SK-N-SH (cell line): ENCODE measurements at regions not wholly inside any gene's neighbourhood (a gene's known extent, or its start where the extent isn't known, plus 50 kb on each side); places are given as distances from the start of the nearest gene placed in this dataset.
"Not testable (repeated sequence)": the region's sequence is repeated elsewhere in the genome, so short reads cannot be mapped to it uniquely, and the experiment has no call there.

ENCODE experiments used
- CTCF ChIA-PET: fragments of 300-600, 350-600 bp; formaldehyde crosslinking; extraction: SDS; loops from one replicate; lab custom pipeline; 2021; lab: Yijun Ruan, JAX
- POLR2A ChIA-PET: fragments of 350-600 bp; sonication (Branson Sonifier 250); formaldehyde crosslinking; extraction: SDS; loops from one replicate; lab custom pipeline; 2020; ENCODE audit warnings: antibody characterized with exemption, inconsistent platforms; lab: Yijun Ruan, JAX
- DNase-seq: peaks from one replicate; pipeline ENCODE4 v3.0.0; 2012
- H2AFZ ChIP-seq: fragments of 200-600 bp; sonication (generic); 2 replicates; pipeline ENCODE4 v1.8.1; 2016; ENCODE audit warnings: antibody characterized with exemption, mild to moderate bottlenecking, low read depth
- H3F3A ChIP-seq: fragments of 200-600 bp; sonication (generic); replicated peaks from 2 replicates; pipeline ENCODE3; 2016; ENCODE audit warnings: antibody characterized with exemption, mild to moderate bottlenecking; ENCODE audit not compliant: insufficient read depth
- H3K27ac ChIP-seq, 2 experiments: fragments of 200-500 bp in 1 of 2; fragments of 200-600 bp in 1 of 2; sonication (Bioruptor generic) in 1 of 2; sonication (generic), shearing (Covaris generic) in 1 of 2; 2 replicates each; pipeline versions ENCODE4 v1.5.1 to v1.6.1; 2014 to 2016; ENCODE audit warnings: low read depth in 2 of 2, inconsistent platforms in 1 of 2, low read length in 1 of 2, mild to moderate bottlenecking in 1 of 2, mixed read lengths in 1 of 2
- H3K27me3 ChIP-seq: fragments of 200-600 bp; sonication (generic), shearing (Covaris generic); 2 replicates; pipeline ENCODE4 v1.6.1; 2016; ENCODE audit warnings: mixed run types; ENCODE audit not compliant: insufficient read depth
- H3K36me3 ChIP-seq, 2 experiments: fragments of 200-500 bp in 1 of 2; fragments of 200-600 bp in 1 of 2; sonication (Bioruptor generic) in 1 of 2; sonication (generic) in 1 of 2; replicated peaks in 1 of 2; 2 replicates each; pipeline versions ENCODE3 to v1.5.1; 2014 to 2016; ENCODE audit warnings: low read length in 1 of 2, mild to moderate bottlenecking in 1 of 2; ENCODE audit not compliant: insufficient read depth in 2 of 2, control insufficient read depth in 1 of 2
- H3K4me1 ChIP-seq, 2 experiments: fragments of 200-500 bp in 1 of 2; fragments of 200-600 bp in 1 of 2; sonication (Bioruptor generic) in 1 of 2; sonication (generic), shearing (Covaris generic) in 1 of 2; 2 replicates each; pipeline versions ENCODE4 v1.5.1 to v1.6.1; 2014 to 2016; ENCODE audit warnings: low read depth in 1 of 2, low read length in 1 of 2, mixed run types in 1 of 2; ENCODE audit not compliant: insufficient read depth in 2 of 2, control insufficient read depth in 1 of 2
- H3K4me2 ChIP-seq: fragments of 200-600 bp; sonication (generic), shearing (Covaris generic); 2 replicates; pipeline ENCODE4 v1.6.1; 2017; ENCODE audit warnings: mixed run types
- H3K4me3 ChIP-seq, 2 experiments: fragments of 200-500 bp in 1 of 2; fragments of 200-600 bp in 1 of 2; sonication (Bioruptor generic) in 1 of 2; sonication (generic), shearing (Covaris generic) in 1 of 2; 2 replicates each; pipeline versions ENCODE4 v1.5.1 to v1.8.1; 2014 to 2016; ENCODE audit warnings: low read depth in 2 of 2, inconsistent platforms in 1 of 2, low read length in 1 of 2, mild to moderate bottlenecking in 1 of 2, mixed read lengths in 1 of 2, moderate library complexity in 1 of 2
- H3K79me2 ChIP-seq: fragments of 200-600 bp; sonication (generic); 2 replicates; pipeline ENCODE4 v1.8.1; 2017; ENCODE audit warnings: mild to moderate bottlenecking; ENCODE audit not compliant: insufficient read depth
- H3K9ac ChIP-seq: fragments of 200-600 bp; sonication (generic); 2 replicates; pipeline ENCODE4 v1.6.1; 2017; ENCODE audit warnings: mixed run types
- H3K9me2 ChIP-seq: fragments of 200-600 bp; sonication (generic); 2 replicates; pipeline ENCODE4 v1.6.1; 2017; ENCODE audit warnings: mixed run types
- H3K9me3 ChIP-seq: fragments of 200-600 bp; sonication (generic); 2 replicates; pipeline ENCODE4 v1.6.1; 2017; ENCODE audit warnings: mixed run types, mild to moderate bottlenecking, moderate library complexity
- H4K20me1 ChIP-seq: fragments of 200-600 bp; sonication (generic); 2 replicates; pipeline ENCODE4 v1.6.1; 2017; ENCODE audit warnings: mild to moderate bottlenecking, mixed run types; ENCODE audit not compliant: insufficient read depth
- CHD2 ChIP-seq: fragments of 150-350 bp; IDR thresholded peaks from 2 replicates; pipeline ENCODE4 v1.6.1; 2018; ENCODE audit warnings: low read length; ENCODE audit not compliant: partially characterized antibody
- EZH2phosphoT487 ChIP-seq: fragments of 200-600 bp; sonication (generic); IDR thresholded peaks from 2 replicates; pipeline ENCODE4 v1.6.1; 2017; ENCODE audit warnings: low read depth, mixed run types, mild to moderate bottlenecking, antibody characterized with exemption, moderate library complexity, borderline replicate concordance
- FOSL2 ChIP-seq: IDR thresholded peaks from 2 replicates; pipeline ENCODE4 v1.4.0; 2012; ENCODE audit warnings: low read depth, mild to moderate bottlenecking, moderate library complexity, borderline replicate concordance
- FOXM1 ChIP-seq: IDR thresholded peaks from 2 replicates; pipeline ENCODE4 v1.4.0; 2012; ENCODE audit warnings: low read depth, mild to moderate bottlenecking
- GABPA ChIP-seq: IDR thresholded peaks from 2 replicates; pipeline ENCODE4 v1.4.0; 2012; ENCODE audit warnings: low read depth, mild to moderate bottlenecking
- GATA2 ChIP-seq: sonication (generic); formaldehyde crosslinking; IDR thresholded peaks from 2 replicates; pipeline ENCODE4 v1.5.0; 2020; ENCODE audit warnings: mild to moderate bottlenecking, missing genetic modification reagents
- MEF2A ChIP-seq: IDR thresholded peaks from 2 replicates; pipeline ENCODE4 v1.4.0; 2012; ENCODE audit warnings: low read depth, borderline replicate concordance
- NFIC ChIP-seq: IDR thresholded peaks from 2 replicates; pipeline ENCODE4 v1.4.0; 2012; ENCODE audit warnings: borderline replicate concordance
- RAD21 ChIP-seq: IDR thresholded peaks from 2 replicates; pipeline ENCODE4 v1.6.1; 2012; ENCODE audit warnings: mild to moderate bottlenecking, low read length
- RCOR1 ChIP-seq: fragments of 150-350 bp; IDR thresholded peaks from 2 replicates; pipeline ENCODE4 v1.6.1; 2017; ENCODE audit warnings: antibody characterized with exemption, low read length
- RFX5 ChIP-seq: IDR thresholded peaks from 2 replicates; pipeline ENCODE4 v1.6.1; 2012; ENCODE audit warnings: mild to moderate bottlenecking, improper control_type of control experiment, low read length
- SIN3A ChIP-seq: IDR thresholded peaks from 2 replicates; pipeline ENCODE4 v1.6.1; 2012; ENCODE audit warnings: low read depth, mild to moderate bottlenecking, low read length, moderate library complexity, borderline replicate concordance
- SMC3 ChIP-seq: IDR thresholded peaks from 2 replicates; pipeline ENCODE4 v1.6.1; 2012; ENCODE audit warnings: low read depth, low read length, improper control_type of control experiment
- TAF1 ChIP-seq: IDR thresholded peaks from 2 replicates; pipeline ENCODE4 v1.6.1; 2012; ENCODE audit warnings: low read depth, mild to moderate bottlenecking, low read length, moderate library complexity, borderline replicate concordance
- TCF12 ChIP-seq: IDR thresholded peaks from 2 replicates; pipeline ENCODE4 v1.4.0; 2012
- TEAD4 ChIP-seq: IDR thresholded peaks from 2 replicates; pipeline ENCODE4 v1.4.0; 2012; ENCODE audit warnings: mild to moderate bottlenecking, borderline replicate concordance; ENCODE audit not compliant: insufficient read depth
- WGBS: methylation state at CpG from one replicate; pipeline ENCODE4 v1.1.6; 2017; ENCODE audit warnings: low lambda C conversion rate; 5-methylcytosine and 5-hydroxymethylcytosine counted together
- TF ChIP-seq, protein P1 (sequence below): fragments of 200-600 bp; sonication (generic); IDR thresholded peaks from 2 replicates; pipeline ENCODE4 v1.6.1; 2017; ENCODE audit warnings: antibody characterized with exemption, mild to moderate bottlenecking, moderate library complexity
- TF ChIP-seq, protein P2 (sequence below): fragments of 150-350 bp; IDR thresholded peaks from 2 replicates; pipeline ENCODE4 v1.6.1; 2017; ENCODE audit warnings: antibody characterized with exemption, low read length, low read depth, borderline replicate concordance

DNA sequence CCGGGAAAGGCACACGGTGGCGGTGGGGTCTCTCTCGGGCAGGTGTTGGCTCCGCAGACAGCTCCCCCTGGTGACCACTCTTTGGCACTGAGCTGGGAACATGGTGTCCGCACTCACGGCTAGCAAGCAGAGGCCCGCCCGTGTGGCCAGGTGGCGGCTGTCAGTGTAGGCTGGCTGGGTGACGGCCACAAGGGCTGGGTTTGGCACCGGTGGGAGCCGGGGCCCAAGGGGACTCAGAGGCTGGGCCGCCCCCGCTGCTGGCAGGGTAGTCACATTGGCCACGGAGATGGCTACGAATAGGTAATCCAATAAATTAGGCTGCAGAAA is 1071.7 kb downstream of the RPIA start:
- Histone ChIP-seq H3K79me2 (no peaks in the 10 kb centered on the region), H3K4me1 (no peaks in the 10 kb centered on the region), H3K4me2 (no peak overlapping the region), H3K9me2 (no peaks in the 10 kb centered on the region), H3K36me3 (no peaks in the 10 kb centered on the region), H4K20me1 (no peaks in the 10 kb centered on the region), H2AFZ (no peak overlapping the region), H3K27ac (no peak overlapping the region), H3K27me3 (peaks cover 34% of the 10 kb centered on the region), H3K9ac (no peak overlapping the region), H3F3A (no peaks in the 10 kb centered on the region), H3K9me3 (no peaks in the 10 kb centered on the region), H3K4me3 (no peak overlapping the region)
- DNase-seq, result peak; percentile 39
- ChIA-PET POLR2A (no interaction called here), CTCF (interaction anchor here (1.0 kb wide), 1 partner anchor 1764 kb away, joined by 3 read pairs; no protein-coding TSS in a partner anchor)
- whole genome bisulfite sequencing, result 21% methylated on average over 17 of the region's 17 CpGs
- TF ChIP-seq TCF12, result no peak
- no peak for TF ChIP-seq RFX5
- peak; percentile 27; the same call in 1 of the 2 replicates for TF ChIP-seq SMC3
- no peak for TF ChIP-seq MEF2A
- no peak for TF ChIP-seq SIN3A
- TF ChIP-seq NFIC, result no peak
- TF ChIP-seq, protein P1, sequence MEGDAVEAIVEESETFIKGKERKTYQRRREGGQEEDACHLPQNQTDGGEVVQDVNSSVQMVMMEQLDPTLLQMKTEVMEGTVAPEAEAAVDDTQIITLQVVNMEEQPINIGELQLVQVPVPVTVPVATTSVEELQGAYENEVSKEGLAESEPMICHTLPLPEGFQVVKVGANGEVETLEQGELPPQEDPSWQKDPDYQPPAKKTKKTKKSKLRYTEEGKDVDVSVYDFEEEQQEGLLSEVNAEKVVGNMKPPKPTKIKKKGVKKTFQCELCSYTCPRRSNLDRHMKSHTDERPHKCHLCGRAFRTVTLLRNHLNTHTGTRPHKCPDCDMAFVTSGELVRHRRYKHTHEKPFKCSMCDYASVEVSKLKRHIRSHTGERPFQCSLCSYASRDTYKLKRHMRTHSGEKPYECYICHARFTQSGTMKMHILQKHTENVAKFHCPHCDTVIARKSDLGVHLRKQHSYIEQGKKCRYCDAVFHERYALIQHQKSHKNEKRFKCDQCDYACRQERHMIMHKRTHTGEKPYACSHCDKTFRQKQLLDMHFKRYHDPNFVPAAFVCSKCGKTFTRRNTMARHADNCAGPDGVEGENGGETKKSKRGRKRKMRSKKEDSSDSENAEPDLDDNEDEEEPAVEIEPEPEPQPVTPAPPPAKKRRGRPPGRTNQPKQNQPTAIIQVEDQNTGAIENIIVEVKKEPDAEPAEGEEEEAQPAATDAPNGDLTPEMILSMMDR, result peak; percentile 41
- TF ChIP-seq RAD21, result peak; percentile 36; the same call in 1 of the 2 replicates
- no peak for TF ChIP-seq CHD2

DNA sequence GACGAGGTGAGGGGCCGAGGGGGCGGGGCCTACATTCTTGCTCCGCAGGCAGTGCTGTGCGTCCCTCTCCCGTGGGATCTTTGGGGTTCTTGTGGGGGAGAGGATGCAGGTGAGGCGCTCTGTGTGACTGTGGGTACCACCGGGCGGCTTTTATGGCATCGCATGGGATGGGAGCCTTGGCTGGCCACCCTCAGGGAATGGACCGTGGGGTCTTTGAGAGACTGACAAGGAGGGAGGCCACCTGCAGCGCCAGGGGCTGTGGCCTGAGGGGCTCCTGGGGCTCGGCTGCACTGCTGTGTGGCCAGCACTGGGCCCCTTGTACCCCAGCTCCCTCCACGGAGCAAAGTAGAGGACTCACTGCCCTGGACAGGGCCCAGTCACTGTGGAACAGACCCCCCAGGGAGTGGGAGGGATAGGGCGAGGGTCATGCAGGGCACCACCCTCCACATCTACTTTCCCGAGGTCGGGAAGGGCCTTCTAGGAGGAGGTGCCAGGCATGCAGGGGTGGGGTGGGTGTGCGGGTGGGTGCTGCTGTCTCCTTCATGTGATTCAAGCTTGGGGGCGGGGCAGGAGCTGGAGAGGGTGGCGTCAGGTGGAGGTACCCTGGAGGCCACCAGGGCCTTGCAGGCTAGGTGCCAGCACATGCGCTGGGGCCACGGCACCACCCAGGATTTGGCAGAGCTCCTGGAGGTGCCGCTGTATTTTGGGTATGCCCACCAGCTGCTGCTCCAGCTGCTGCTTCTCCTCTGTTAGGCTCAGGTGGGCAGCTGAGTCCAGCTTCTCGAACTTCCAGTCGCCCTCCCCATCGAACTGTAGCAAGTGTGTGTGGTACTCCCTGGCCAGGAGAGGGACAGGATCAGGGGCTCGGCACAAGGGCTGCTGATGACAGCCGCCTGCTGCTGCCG is 1072.4 kb downstream of the RPIA start:
- POLR2A ChIA-PET, result no interaction called here
- Histone ChIP-seq H4K20me1 (no peaks in the 10 kb centered on the region), H3K4me1 (no peaks in the 10 kb centered on the region), H3K4me3 (no peak overlapping the region), H2AFZ (no peak overlapping the region), H3K4me2 (no peak overlapping the region), H3F3A (no peaks in the 10 kb centered on the region), H3K27me3 (peaks cover 31% of the 10 kb centered on the region), H3K9me3 (no peaks in the 10 kb centered on the region), H3K36me3 (no peaks in the 10 kb centered on the region), H3K9me2 (no peaks in the 10 kb centered on the region), H3K9ac (no peak overlapping the region), H3K79me2 (no peaks in the 10 kb centered on the region), H3K27ac (no peak overlapping the region)
- 6% methylated on average over 21 of the region's 29 CpGs for WGBS
- TF ChIP-seq MEF2A, result no peak
- TF ChIP-seq EZH2phosphoT487, result no peak
- TF ChIP-seq GABPA, result no peak
- no peak for TF ChIP-seq NFIC
- no peak for TF ChIP-seq SMC3
- no peak for TF ChIP-seq TEAD4
- no peak for TF ChIP-seq RCOR1
- no peak for TF ChIP-seq GATA2 (CRISPR knock-in tag)
- TF ChIP-seq FOSL2, result no peak
- TF ChIP-seq, protein P2, sequence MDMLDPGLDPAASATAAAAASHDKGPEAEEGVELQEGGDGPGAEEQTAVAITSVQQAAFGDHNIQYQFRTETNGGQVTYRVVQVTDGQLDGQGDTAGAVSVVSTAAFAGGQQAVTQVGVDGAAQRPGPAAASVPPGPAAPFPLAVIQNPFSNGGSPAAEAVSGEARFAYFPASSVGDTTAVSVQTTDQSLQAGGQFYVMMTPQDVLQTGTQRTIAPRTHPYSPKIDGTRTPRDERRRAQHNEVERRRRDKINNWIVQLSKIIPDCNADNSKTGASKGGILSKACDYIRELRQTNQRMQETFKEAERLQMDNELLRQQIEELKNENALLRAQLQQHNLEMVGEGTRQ, result no peak
- no peak for TF ChIP-seq FOXM1
- TF ChIP-seq TAF1, result no peak
- CTCF ChIA-PET, result interaction anchor here (1.0 kb wide), 1 partner anchor 1764 kb away, joined by 3 read pairs; no protein-coding TSS in a partner anchor
- peak; percentile 12 for DNase-seq

DNA sequence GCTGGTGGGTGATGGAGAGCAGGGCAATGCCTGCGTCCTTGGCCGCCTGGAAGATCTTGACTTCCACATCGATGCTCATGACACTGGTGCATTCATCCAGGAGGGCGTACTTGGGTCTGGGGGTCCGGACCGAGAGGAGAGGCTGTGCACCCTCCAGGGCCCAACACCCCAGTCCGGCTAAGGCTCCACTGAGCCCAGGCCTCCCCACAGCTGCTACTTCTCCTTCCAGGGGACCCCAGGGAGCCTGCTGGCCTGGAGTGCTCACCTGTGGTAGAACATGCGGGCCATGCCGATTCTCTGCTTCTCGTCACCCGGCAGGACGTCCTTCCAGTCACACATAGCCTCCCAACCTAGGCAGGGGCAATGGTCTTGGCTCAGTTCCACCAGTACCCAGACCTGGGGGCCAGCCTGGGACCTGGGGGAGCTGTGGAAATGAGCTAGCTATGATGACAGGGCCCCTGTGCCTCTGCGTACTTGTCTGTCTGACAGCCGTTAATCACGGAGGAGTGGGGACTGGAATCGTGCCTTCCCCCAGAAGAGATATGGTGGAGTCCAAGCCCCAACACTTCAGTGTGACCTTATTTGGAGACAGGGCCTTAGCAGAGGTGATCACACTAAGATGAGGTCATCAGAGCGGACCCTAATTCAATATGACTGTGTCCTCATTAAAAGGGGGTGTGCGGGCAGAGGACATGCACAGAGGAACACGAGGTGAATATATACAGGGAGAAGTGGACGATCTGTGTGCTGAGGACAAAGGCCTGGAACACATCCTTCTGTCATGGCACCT is 1073.3 kb downstream of the RPIA start:
- H3K9ac ChIP-seq, H4K20me1 ChIP-seq, H3K4me2 ChIP-seq, H3K36me3 ChIP-seq, H3K27ac ChIP-seq, CTCF ChIA-PET, H3K9me3 ChIP-seq, H3K9me2 ChIP-seq, H2AFZ ChIP-seq, H3K79me2 ChIP-seq, H3F3A ChIP-seq, POLR2A ChIA-PET, H3K4me1 ChIP-seq, H3K4me3 ChIP-seq: not testable (repeated sequence)
- H3K27me3 ChIP-seq, result peaks cover 31% of the 10 kb centered on the region
- 17% methylated on average over 17 of the region's 20 CpGs for WGBS
- peak; percentile 4 for DNase-seq
